COLO668 (cell line): ENCODE measurements at regions not wholly inside any gene's neighbourhood (a gene's known extent, or its start where the extent isn't known, plus 50 kb on each side); places are given as distances from the start of the nearest gene placed in this dataset.

Source experiments
- DNase-seq: peaks from one replicate; lab custom pipeline; 2025; ENCODE audit not compliant: unreplicated experiment; lab: John Stamatoyannopoulos, UW

DNA sequence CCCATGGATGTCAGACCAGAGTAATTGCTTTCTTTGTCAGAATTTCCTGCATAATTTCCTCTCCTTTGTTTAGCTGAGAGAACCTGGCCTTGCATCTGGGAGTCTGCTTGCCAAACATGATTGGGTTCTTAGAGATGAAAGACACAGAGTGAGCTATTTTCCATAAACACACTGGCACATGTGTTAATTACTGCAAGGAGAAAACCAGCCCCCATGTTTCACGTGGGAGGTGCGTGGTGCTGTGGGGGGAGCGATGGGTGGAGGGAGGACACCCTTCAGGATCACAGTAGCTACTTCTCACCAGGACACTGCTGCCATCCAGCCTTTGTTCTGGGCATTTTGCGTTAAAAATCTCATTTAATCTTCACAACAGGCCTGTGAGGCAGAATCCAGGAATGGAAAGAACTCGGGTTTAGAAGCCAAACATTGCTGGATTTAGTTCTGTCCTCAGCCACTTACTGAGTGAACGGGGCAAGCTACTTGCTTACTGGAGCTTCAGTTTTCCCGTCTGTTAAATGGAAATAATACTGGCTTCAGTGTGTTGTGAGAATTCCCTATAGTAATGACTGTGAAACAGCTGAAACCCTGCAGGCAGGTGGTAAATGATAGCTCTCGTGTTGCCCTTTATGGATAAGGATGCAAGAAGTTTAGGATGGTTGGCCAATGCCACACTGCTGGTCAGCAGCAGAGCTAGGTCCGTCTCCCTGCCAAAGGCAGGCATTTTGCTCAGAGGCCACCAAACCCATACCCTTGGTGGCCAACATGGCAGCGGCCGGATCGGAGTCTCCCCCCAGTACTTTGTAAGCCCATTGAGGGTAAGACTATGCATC, 100.1 kb upstream of the ASAP2 start:
- DNase-seq, result peak; percentile 34

DNA sequence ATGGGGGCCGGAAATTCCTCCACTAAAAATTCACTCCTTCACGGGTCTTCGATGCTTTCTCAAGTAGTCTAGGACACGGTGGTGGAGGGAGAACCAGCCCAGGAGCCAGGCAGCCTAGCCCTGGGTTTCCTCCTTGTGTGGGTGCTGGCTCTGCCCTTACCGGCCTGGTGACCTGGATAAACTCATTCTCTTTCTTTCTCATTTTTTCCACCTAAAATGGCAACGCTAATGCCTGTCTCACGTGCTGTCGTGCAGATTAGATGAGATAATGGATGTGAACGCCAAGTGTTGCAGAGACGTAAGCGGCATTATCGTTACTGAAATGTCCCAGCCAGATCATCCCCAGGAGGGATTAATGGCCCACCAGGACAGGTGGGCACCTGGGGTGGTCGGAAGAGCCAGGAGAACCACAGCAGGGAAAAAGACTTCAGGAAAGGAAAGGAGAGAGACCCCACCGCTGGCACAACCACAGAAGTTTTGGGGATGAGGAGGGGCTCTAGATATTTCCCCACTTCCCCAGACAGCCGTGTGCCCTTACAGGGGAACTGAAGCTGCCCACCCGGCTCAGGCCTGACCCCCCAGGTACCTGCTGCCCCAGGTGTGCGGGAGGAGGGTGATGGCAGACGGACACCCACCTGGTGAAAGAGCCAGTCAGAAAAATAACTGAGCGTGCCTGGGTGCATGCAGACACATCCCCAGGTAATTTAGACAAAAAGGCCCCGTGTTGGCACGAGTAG, 100.8 kb upstream of the ASAP2 start:
- no peak for DNase-seq

DNA sequence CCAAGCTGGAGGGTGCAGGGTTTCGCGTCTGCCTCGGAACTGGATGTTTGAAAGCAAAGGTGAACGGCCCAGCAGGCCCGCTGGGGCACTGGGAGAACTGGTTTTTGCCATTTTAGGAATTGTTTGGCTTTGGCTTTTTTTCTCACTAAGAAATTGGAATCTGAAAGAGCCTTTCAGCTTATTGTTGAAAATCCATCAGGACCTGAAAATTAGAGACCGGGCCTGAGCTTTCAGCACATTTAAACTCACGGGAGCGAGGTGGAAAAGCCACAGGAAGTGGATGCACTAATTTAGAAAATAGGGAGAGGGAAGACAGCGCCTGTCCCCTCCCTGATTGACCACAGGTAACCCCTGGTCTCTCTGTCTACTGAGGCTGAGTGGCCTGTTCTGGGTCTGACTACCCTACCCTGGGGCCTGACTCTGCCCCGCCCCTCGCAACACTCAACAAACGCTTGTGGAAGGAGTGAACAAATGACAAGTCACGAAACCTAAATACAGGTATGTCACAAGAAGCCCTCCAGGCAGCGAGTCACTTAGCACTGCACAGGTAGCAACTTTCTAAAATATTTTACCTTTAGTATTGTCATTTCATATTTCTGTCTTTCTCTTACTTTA, 100.3 kb upstream of the MBOAT2 start:
- DNase-seq, result no peak

DNA sequence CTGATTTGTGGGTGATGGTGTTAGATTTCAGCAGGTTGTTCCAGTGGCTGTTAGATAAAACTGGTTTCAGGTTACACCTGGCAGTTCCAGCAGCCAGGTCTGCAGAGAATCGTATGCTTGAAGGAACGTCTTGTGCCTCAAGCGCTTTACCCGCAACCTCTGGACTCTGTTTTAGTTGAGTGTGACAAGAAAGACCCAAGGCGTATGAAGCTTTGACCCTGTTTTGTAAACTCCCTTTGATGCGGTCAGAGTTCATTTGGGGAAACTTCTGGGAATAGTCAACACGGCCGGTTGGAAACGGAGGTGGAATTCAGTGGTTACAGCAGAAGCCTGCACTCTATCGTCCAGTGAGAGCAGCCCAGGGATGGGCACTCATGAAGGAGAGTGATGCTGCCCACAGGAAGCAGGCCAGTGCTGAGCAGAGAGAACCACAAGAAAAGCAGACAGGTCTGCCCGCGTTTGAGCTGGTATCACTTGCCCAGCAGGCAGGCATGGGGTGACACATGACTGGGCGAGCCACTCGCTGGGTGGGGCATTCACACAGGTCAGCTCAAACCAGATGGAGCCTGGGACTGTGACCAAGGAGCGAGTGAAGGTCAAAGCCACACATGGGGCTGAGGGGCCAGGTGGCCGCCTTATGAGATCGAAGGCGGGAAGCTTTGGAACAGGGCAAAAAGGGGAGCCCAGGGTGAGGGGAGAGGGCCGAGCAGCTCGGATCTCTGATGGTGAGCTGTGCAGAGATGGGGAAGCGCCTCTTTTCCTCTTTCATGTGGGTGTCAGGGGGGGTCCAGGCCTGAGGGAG, 99.6 kb upstream of the MBOAT2 start:
- no peak for DNase-seq

DNA sequence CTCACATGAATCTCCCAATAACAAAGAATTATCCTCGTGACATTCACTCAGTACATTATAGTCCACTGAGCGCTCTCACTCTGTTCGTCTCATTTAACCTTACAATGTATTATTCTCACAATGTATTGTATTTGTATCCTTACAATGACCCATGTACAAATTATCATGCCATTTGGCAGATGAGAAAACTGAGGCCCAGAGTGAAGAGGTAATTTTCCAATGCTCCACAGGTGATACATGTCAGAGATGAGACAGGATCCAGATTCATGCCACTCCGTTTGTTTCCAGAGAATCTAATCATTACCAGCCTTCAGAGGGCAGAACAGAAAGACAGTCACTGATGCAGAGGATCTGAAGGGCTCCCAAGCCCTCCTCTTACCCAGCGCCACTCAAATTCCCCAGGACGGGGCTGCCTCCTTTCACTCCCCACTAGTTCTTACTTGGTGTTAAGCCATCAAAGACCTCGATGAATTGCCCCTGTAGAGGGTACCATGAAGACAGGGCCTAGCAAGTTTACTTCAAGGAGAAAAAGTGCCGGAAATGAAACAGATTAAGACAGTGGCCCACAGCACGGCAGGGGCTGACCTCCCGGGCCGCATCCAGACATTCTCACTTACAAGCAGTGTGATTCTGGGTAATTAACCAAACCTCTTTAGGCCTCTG, 98.4 kb upstream of the MBOAT2 start:
- no peak for DNase-seq

DNA sequence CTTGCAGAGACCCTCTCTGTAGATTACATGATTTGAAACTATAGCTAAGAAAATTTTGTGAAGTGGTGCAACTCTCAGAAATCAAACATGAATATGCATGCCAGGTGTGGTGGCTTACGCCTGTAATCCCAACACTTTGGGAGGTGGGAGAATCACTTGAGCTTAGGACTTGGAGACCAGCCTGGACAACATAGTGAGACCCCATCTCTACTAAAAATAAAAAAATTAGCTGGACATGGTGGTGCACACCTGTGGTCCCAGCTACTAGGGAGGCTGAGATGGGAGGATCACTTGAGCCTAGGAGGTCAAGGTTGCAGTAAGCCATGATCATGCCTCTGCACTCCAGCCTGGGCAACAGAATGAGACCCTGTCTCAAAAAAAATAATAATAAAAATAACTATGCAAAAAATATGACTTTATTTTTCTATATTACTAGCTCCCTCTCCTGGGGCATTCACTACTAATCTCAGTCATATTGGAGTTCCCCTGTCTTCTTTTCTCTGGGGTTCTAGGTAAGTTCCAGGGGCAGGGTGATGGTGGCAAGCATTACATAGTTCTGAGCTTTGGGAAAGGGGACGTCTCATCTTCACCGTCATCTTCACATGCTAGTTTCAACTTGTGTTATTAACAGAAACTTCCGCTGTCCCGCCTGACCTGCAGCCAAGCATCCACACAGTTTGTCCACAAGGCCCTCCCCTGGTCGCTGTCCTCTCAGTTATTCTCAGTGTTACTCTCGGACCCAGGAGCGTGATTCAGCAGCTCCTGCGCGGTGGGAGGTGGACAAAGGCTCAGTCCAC, 96.8 kb upstream of the MBOAT2 start:
- no peak for DNase-seq

DNA sequence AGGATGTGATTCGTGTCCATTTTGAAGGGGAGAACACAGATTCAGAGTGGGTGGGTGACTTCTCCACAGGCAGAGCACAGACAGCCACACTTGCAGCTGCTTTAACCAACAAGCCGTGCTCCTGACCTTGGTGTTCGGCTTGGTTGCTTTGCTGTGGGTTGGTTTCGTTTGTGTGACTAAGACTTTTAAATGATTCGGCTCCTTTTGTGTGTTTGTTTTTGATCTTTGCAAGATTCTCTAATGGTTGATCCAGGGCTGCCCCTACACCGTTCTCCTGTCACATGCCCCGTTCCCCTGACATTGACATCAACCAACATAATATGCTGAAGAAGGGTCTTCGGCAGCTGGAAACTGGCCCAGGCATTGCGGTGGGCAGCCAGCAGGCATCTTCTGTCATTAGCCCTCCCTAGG, 95.9 kb upstream of the MBOAT2 start:
- DNase-seq, result no peak

DNA sequence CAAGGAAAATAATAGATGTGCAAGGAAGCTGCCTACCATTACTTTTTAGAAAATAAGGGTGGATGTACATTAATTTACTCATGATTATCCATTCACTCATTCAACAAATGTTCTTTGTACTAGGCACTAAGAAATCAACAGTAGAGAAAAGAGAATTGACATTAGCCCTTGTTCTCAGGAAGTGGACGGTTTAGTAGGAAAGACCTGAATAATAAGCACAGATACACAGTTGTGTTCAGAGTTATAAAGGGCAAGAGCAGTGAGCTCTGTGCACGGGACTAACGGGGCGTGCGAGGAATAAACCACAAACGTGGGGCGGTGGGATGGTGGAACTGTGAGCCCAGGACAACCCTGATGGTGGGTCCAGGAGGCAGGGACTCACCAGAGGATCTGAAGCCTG, 94.4 kb upstream of the MBOAT2 start:
- DNase-seq, result no peak

DNA sequence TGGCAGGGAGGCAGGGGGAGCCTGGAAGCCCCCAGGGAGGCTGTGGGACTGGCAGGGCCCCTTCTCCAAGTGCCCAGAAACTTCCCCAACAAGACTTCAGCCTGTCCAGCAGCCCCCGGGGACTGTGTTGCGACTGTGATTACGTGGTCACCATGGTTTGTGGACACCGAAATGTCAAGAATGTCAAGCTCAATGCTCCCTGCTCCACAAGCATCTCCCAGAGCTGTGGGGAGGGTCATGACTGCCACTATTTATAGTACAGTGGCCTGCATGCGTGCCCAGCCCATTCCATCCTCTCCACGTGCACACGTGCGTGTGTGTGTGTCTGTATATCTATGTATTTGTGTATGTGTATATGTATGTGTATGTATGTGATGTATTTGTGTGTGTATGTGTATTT, 93.8 kb upstream of the MBOAT2 start:
- no peak for DNase-seq

DNA sequence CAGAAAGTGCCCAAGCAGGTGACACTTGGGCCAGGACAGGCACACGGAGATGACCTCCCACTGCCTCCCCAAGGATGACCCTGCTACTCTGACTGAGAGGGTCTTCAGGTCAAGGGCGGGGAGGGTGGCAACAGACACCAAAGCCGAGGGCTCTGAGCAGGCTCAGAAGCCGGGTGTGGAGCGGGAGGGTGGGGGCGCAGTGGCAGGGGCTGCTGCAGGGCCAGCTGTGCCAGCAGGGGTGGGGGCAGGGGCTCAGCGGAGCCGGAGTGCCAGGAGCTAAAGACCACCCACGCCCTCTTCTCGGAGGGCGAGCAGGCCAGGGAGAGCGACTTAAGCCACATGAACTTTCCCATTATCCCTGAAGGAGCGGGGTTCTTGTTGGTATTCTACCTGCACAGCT, 93.3 kb upstream of the MBOAT2 start:
- DNase-seq, result no peak

DNA sequence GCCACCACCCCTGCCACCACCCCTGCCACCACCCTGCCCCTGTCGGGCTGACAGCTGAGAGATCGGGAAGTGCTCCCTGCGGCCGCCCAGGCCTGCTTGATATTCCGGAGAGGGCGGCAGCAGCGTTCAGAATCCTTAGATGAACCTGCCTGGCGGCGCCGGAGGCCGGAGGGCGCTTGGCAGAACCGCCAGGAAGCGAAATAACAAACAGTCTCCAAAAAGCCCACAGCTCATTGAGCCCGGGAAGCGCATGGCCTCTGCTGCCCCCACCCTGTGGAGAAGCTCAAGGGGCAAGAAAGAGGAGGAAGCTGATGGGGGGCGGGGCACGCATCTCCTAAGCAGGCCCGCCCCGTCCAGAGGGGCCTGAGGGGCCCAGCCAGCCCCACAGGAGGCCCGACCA, 92.2 kb upstream of the MBOAT2 start:
- no peak for DNase-seq

DNA sequence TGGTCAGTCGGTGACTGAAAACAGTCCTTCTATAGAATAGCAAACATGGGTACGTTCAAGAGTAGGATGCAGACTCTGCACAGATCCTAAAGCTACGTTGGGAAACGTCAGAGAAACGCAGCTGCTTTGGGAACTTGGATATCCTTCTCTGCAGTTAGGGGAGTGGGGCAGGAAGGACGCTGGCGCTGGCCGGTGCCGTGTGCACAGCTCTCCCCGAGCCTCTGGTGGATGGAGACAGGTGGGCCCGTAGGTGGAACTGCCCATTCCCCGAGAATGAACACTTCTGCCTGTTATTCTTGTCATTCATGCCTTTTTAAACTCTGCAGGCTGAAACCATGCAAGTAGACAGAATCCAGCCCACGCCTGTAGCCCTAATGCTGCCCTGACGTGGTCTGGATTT, 91.7 kb upstream of the MBOAT2 start:
- DNase-seq, result no peak

DNA sequence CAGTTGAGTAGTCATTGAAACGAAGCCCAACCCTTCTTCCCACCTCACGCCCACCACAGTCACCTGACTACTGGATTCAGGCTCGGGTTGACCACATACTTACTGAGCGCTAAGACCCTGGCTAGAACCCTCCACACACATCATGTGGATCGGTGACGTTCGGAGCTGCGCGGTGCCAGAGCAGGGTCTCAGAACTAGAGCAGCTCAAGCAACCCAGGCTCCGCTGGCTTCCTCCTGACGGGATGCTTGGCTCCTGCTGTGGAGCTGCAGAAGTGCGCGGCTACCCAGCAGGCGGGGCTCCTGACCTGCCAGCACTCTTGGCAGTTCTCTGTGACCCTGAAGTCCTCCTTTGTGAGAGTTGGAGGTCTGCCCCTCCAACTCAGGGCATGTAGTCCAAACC, 90.6 kb upstream of the MBOAT2 start:
- DNase-seq, result no peak

DNA sequence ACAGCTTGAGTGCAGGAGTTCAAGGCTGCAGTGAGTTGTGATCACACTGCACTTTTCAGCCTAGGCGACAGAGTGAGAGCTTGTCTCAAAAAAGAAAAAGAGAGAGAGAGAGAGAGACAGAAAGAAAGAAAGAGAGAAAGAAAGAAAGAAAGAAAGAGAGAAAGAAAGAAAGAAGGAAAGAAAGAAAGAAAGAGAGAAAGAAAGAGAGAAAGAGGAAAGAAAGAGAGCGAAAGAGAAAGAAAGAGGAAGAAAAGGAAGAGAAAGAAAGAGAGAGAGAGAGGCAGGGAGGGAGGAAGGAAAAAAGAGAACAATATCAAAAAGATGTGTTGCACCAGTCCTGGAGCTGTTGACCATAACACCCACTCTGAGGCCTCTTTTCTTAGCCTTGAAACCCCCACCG, 89.8 kb upstream of the MBOAT2 start:
- no peak for DNase-seq

DNA sequence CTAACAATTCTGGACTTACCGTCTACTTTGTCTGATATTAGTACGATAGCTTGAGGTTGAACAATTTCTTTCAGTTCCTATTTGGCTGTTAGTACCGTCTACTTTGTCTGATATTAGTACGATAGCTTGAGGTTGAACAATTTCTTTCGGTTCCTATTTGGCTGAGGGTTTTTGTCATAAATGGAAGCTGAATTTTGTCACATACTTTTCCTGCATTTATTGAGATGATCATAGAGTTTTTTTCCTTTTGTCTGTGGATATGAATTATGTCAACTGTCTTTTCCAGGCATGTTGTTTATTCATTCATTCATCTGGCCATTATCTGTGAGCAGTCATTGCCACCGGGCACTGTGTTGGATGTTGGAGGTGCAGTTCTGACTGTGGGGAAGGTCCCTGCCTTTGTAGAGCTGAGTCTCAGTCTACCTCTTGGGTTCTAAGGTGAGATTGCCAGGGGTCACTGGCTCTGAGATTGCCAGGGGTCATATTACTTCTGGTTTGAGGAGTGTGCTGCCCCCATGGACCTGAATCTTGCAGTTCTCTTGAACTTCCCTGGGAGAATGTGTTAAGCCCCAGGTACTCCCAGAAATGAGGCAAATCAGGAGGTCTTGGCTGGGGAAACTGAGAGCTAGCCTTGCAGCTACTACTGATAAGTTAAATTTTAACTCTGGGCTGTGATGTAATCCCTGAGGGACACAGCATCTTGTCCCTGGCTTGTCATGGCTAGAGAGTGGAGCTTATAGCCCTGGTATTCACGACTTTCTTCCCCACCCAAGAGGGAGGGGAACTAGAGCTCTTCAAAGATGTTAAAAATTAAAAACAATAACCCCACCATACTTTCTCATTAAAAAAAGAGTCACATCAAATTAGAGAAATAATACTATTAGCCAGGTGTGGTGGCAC, 89.1 kb upstream of the MBOAT2 start:
- no peak for DNase-seq

DNA sequence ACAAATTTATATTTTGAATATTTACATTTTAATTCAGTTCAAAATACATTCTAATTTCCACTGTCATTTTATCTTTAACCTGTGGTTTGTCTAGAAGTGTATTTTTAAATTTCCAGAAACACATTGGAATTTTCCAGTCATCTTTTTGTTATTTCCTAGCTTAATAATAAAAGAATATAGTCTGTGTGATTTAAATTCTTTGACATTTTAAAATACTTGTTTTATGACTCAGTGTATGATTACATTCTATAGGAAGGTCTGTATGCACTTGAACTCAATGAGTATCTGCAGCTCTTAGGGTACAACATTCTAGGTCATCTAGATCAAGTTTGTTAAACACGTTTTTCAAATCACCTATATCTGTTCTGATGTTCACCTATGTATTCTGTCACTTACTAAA, 88.3 kb upstream of the MBOAT2 start:
- no peak for DNase-seq

DNA sequence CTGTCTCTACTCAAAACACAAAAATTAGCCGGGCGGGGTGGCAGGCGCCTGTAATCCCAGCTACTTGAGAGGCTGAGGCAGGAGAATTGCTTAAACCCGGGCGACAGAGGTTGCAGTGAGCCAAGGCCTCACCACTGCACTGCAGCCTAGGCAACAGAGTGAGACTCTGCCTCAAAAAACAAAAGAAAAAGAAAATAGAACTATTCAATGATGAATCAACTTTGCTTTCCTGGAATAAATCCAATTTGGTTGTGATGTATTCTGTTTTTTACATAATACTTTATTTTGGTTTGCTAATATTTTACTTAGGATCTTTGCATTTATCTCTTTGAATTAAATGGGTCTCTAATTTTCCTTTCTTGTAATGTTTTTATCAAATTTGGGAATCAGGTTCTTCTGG, 86.3 kb upstream of the MBOAT2 start:
- no peak for DNase-seq

DNA sequence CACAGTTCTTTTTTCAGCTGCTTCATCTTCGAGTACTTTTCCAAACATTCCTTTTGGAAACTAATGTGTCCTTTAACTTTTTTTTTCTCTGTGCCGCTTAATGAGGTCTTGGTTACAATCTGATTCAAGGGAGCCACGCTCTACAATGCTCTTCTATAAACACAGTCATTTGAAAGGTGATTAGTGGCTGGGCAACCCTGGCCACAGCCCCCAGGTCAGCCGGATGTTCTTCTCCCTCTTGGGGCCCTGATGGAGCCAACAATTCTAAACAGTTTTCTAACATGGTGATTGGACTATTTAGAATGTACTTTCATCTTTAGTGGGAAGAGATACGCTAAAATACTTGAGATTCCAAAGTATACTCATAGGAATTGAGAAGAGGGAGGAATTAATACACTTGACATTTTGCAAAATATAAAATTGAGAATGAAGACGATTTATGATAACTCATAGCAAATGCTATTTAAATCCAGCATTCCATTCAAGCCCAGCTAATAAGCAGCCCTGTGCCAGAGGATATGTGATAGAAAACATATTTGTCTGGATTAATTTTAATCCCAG, 83.7 kb upstream of the MBOAT2 start:
- DNase-seq, result no peak

DNA sequence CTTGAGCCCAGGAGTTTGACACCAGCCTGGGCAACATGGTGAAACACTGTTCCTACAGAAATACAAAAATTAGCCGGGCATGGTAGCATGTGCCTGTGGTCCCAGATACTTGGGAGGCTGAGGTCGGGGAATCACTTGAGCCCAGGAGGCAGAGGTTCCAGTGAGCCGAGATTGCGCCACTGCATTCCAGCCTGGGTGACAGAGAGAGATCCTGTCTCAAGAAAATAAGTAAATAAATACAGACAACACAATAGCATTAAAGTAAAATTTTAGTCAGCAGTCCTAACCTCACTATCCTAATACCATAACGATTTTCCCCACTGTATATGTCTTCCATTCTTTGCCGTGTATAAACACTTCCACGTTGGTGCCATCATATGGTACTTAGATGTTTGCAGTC, 83.0 kb upstream of the MBOAT2 start:
- no peak for DNase-seq
